ENCODE measurements at regions not wholly inside any gene's neighbourhood (a gene's known extent, or its start where the extent isn't known, plus 50 kb on each side); places are given as distances from the start of the nearest gene placed in this dataset.

GRCh38 chr18:25594351-25594750, 242.4 kb upstream of the ZNF521 start:
- no peak overlapping the region for H3K9ac ChIP-seq (ENCODE audit: low read depth, low read length)
- no peaks in the 10 kb centered on the region for H3K9me3 ChIP-seq (ENCODE audit: control insufficient read depth, insufficient read depth, low read length)
- H3K4me1 ChIP-seq (ENCODE audit: control insufficient read depth, insufficient read depth, low read length): no peaks in the 10 kb centered on the region
- no peaks in the 10 kb centered on the region for H3K36me3 ChIP-seq (ENCODE audit: control insufficient read depth, insufficient read depth, low read length)
- no peaks in the 10 kb centered on the region for H3K27me3 ChIP-seq (ENCODE audit: control insufficient read depth, insufficient read depth, low read length)
- no peak overlapping the region for H3K4me3 ChIP-seq (ENCODE audit: low read depth, low read length)

- Histone ChIP-seq H3K27me3 (ENCODE audit: control insufficient read depth, insufficient read depth, low read length) (no peaks in the 10 kb centered on the region), H3K9ac (ENCODE audit: low read depth, low read length) (no peak overlapping the region), H3K36me3 (ENCODE audit: control insufficient read depth, insufficient read depth, low read length) (no peaks in the 10 kb centered on the region), H3K4me1 (ENCODE audit: control insufficient read depth, insufficient read depth, low read length) (no peaks in the 10 kb centered on the region), H3K9me3 (ENCODE audit: control insufficient read depth, insufficient read depth, low read length) (no peaks in the 10 kb centered on the region), H3K4me3 (ENCODE audit: low read depth, low read length) (no peak overlapping the region)
Measured at GRCh38 chr18:25592804-25593360, 240.9 kb upstream of the ZNF521 start.

DNA sequence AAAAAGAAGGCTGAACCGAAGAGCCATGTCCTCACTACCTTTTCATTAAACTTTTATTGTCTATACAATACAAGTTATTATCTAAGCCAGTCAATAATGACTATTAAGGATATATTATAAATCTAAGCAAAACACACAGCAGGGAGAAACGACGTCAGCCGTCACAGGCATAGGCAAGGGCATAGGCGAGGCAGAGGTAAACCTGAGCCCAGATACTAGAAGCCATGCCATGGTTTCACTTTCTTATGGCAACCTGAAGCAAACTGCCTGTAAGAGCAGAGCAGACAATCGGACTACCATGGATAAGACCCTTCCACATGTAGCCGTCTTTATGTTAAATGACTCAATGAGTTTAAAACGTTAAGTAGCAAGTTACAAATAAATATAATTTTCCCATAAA, 238.5 kb upstream of the ZNF521 start:
- H3K9ac ChIP-seq (ENCODE audit: low read depth, low read length): no peak overlapping the region
- H3K4me3 ChIP-seq (ENCODE audit: low read depth, low read length): no peak overlapping the region
- no peaks in the 10 kb centered on the region for H3K4me1 ChIP-seq (ENCODE audit: control insufficient read depth, insufficient read depth, low read length)
- no peaks in the 10 kb centered on the region for H3K36me3 ChIP-seq (ENCODE audit: control insufficient read depth, insufficient read depth, low read length)
- H3K27me3 ChIP-seq (ENCODE audit: control insufficient read depth, insufficient read depth, low read length): no peaks in the 10 kb centered on the region
- no peaks in the 10 kb centered on the region for H3K9me3 ChIP-seq (ENCODE audit: control insufficient read depth, insufficient read depth, low read length)

GRCh38 chr18:25587545-25587944, 235.6 kb upstream of the ZNF521 start:
- Histone ChIP-seq H3K9ac (ENCODE audit: low read depth, low read length) (no peak overlapping the region), H3K36me3 (ENCODE audit: control insufficient read depth, insufficient read depth, low read length) (no peaks in the 10 kb centered on the region), H3K4me1 (ENCODE audit: control insufficient read depth, insufficient read depth, low read length) (no peaks in the 10 kb centered on the region), H3K27me3 (ENCODE audit: control insufficient read depth, insufficient read depth, low read length) (no peaks in the 10 kb centered on the region), H3K9me3 (ENCODE audit: control insufficient read depth, insufficient read depth, low read length) (no peaks in the 10 kb centered on the region), H3K4me3 (ENCODE audit: low read depth, low read length) (no peak overlapping the region)

DNA sequence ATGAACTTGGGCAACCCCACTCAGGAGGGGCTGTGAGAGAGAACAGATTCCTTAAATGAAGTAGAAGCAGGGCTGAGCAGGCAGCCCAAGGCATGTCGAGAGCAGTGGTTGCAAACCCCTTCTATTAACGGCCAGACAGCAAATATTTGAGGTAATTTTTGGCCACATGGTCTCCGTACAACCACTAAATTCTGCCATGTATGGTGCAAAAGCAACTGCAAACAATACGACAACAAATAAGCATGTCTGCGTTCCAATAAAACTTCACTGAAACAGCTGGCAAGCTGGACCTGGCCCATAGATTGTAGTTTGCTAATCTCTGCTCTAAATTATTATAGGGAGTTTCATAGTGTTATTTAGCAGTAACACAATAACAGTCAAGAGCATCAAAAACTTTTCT, 217.0 kb upstream of the ZNF521 start:
- H3K4me1 ChIP-seq (ENCODE audit: control insufficient read depth, insufficient read depth, low read length): no peaks in the 10 kb centered on the region
- no peaks in the 10 kb centered on the region for H3K27me3 ChIP-seq (ENCODE audit: control insufficient read depth, insufficient read depth, low read length)
- H3K9me3 ChIP-seq (ENCODE audit: control insufficient read depth, insufficient read depth, low read length): no peaks in the 10 kb centered on the region
- H3K9ac ChIP-seq (ENCODE audit: low read depth, low read length): no peak overlapping the region
- no peaks in the 10 kb centered on the region for H3K36me3 ChIP-seq (ENCODE audit: control insufficient read depth, insufficient read depth, low read length)
- H3K4me3 ChIP-seq (ENCODE audit: low read depth, low read length): no peak overlapping the region

DNA sequence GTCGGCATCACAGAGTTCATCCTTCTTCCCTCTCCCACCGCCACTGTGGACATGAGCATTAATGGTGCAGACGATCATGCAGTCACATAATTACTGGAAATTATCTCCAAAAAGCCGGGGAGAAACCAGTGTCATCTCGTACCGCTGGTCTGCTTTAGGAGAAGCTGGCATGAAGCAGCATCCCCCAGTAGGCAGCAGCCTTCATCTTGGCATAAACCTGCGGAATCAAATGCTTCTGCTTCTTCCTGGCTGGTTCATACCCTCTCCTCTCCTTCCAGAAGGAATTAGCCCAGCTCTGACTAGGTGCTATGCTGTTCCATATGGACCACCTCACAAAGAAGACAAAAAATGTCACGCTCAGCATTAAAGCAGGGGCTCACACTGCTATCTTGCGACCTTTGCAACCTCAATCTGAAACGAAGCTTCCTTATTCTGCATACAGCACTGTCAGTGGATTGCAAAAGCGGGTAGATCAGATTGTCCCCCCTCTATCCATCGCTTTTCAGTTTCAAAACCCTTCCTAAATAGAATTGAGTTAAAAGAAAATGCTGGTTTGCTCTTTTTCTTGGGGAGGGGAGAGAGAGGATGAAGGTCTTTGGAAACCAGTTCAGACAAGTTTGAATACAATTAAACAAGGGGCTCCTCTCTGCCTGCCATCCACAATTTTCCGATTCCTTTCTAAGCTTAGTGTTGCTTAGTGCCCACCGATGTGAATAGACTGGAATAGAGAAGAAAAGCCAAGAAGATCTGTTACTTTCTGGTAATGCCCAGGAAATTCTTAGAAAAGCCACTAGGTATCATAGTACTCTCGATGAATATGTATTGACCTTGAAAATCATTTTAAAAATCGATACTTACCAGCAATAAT, 212.1 kb upstream of the ZNF521 start:
- Histone ChIP-seq H3K27me3 (ENCODE audit: control insufficient read depth, insufficient read depth, low read length) (no peaks in the 10 kb centered on the region), H3K4me1 (ENCODE audit: control insufficient read depth, insufficient read depth, low read length) (peaks cover 2% of the 10 kb centered on the region), H3K4me3 (ENCODE audit: low read depth, low read length) (no peak overlapping the region), H3K36me3 (ENCODE audit: control insufficient read depth, insufficient read depth, low read length) (no peaks in the 10 kb centered on the region), H3K9me3 (ENCODE audit: control insufficient read depth, insufficient read depth, low read length) (no peaks in the 10 kb centered on the region), H3K9ac (ENCODE audit: low read depth, low read length) (no peak overlapping the region)

GRCh38 chr18:25563346-25563745, 211.4 kb upstream of the ZNF521 start:
- Histone ChIP-seq H3K4me3 (ENCODE audit: low read depth, low read length) (no peak overlapping the region), H3K9me3 (ENCODE audit: control insufficient read depth, insufficient read depth, low read length) (no peaks in the 10 kb centered on the region)

GRCh38 chr18:25561918-25562317, 210.0 kb upstream of the ZNF521 start:
- Histone ChIP-seq H3K4me1 (ENCODE audit: control insufficient read depth, insufficient read depth, low read length) (peaks cover 2% of the 10 kb centered on the region), H3K9me3 (ENCODE audit: control insufficient read depth, insufficient read depth, low read length) (no peaks in the 10 kb centered on the region), H3K36me3 (ENCODE audit: control insufficient read depth, insufficient read depth, low read length) (no peaks in the 10 kb centered on the region), H3K27me3 (ENCODE audit: control insufficient read depth, insufficient read depth, low read length) (no peaks in the 10 kb centered on the region), H3K9ac (ENCODE audit: low read depth, low read length) (no peak overlapping the region), H3K4me3 (ENCODE audit: low read depth, low read length) (no peak overlapping the region)

More at GRCh38 chr18:25563346-25563745, 211.4 kb upstream of the ZNF521 start:
- Histone ChIP-seq H3K4me1 (ENCODE audit: control insufficient read depth, insufficient read depth, low read length) (peaks cover 2% of the 10 kb centered on the region), H3K36me3 (ENCODE audit: control insufficient read depth, insufficient read depth, low read length) (no peaks in the 10 kb centered on the region), H3K27me3 (ENCODE audit: control insufficient read depth, insufficient read depth, low read length) (no peaks in the 10 kb centered on the region), H3K9ac (ENCODE audit: low read depth, low read length) (no peak overlapping the region)

DNA sequence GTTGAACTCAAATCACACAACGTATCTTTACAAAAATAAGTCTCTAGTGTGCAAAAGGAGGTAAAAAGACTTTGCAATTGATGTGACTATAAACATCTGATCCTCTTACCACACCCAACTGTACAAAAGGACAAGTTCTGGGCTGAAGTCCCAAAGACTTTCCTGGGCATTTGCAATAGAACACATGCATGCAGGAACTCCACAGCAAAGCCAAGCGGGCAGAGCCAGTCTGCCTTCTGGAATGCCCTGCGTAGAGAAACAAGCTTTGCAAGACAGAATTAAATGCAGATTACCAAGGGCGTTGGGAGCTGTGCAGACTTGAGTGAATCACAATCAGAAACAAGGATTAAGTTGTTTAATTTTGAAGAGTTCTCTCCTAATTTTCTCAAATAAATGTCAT, 208.4 kb upstream of the ZNF521 start:
- Histone ChIP-seq H3K4me3 (ENCODE audit: low read depth, low read length) (no peak overlapping the region), H3K36me3 (ENCODE audit: control insufficient read depth, insufficient read depth, low read length) (no peaks in the 10 kb centered on the region), H3K27me3 (ENCODE audit: control insufficient read depth, insufficient read depth, low read length) (no peaks in the 10 kb centered on the region), H3K9me3 (ENCODE audit: control insufficient read depth, insufficient read depth, low read length) (no peaks in the 10 kb centered on the region), H3K9ac (ENCODE audit: low read depth, low read length) (no peak overlapping the region), H3K4me1 (ENCODE audit: control insufficient read depth, insufficient read depth, low read length) (peaks cover 2% of the 10 kb centered on the region)

- Histone ChIP-seq H3K9ac (ENCODE audit: low read depth, low read length) (no peak overlapping the region), H3K9me3 (ENCODE audit: control insufficient read depth, insufficient read depth, low read length) (no peaks in the 10 kb centered on the region), H3K4me1 (ENCODE audit: control insufficient read depth, insufficient read depth, low read length) (peaks cover 2% of the 10 kb centered on the region), H3K4me3 (ENCODE audit: low read depth, low read length) (no peak overlapping the region), H3K36me3 (ENCODE audit: control insufficient read depth, insufficient read depth, low read length) (no peaks in the 10 kb centered on the region), H3K27me3 (ENCODE audit: control insufficient read depth, insufficient read depth, low read length) (no peaks in the 10 kb centered on the region)
Measured at GRCh38 chr18:25557011-25557410, 205.0 kb upstream of the ZNF521 start.

GRCh38 chr18:25553631-25554263, 201.8 kb upstream of the ZNF521 start:
- Histone ChIP-seq H3K9me3 (ENCODE audit: control insufficient read depth, insufficient read depth, low read length) (no peaks in the 10 kb centered on the region), H3K27me3 (ENCODE audit: control insufficient read depth, insufficient read depth, low read length) (no peaks in the 10 kb centered on the region), H3K36me3 (ENCODE audit: control insufficient read depth, insufficient read depth, low read length) (no peaks in the 10 kb centered on the region), H3K4me1 (ENCODE audit: control insufficient read depth, insufficient read depth, low read length) (no peaks in the 10 kb centered on the region), H3K4me3 (ENCODE audit: low read depth, low read length) (no peak overlapping the region), H3K9ac (ENCODE audit: low read depth, low read length) (no peak overlapping the region)

Data from iPS-15b (cell line).